ENCODE measurements at regions not wholly inside any gene's neighbourhood (a gene's known extent, or its start where the extent isn't known, plus 50 kb on each side); places are given as distances from the start of the nearest gene placed in this dataset.

- no peak for DNase-seq
- Histone ChIP-seq H3K23ac (ENCODE audit: insufficient read length, low read depth, low read length) (no peak overlapping the region), H3K27ac (ENCODE audit: insufficient read length, low read depth, low read length) (no peak overlapping the region), H3K9me3 (ENCODE audit: control insufficient read depth, low read depth, low read length) (no peaks in the 10 kb centered on the region), H4K91ac (ENCODE audit: insufficient read length, low read depth, low read length) (no peak overlapping the region), H2BK5ac (ENCODE audit: insufficient read length, low read length) (no peak overlapping the region), H2BK12ac (ENCODE audit: insufficient read length, low read depth, low read length) (no peak overlapping the region), H2BK20ac (ENCODE audit: low read depth, low read length, poor library complexity, severe bottlenecking) (no peak overlapping the region), H3K79me1 (ENCODE audit: insufficient read depth, low read depth, low read length, poor library complexity, severe bottlenecking) (no peaks in the 10 kb centered on the region), H2BK120ac (ENCODE audit: low read depth, low read length, poor library complexity, severe bottlenecking) (no peak overlapping the region), H3K4me2 (ENCODE audit: insufficient read depth, insufficient read length, low read length) (no peak overlapping the region), H2AFZ (ENCODE audit: low read length) (no peak overlapping the region), H3K79me2 (ENCODE audit: insufficient read depth, low read length) (no peaks in the 10 kb centered on the region), H3K18ac (ENCODE audit: insufficient read length, low read depth, low read length) (no peak overlapping the region), H4K20me1 (ENCODE audit: control insufficient read depth, insufficient read depth, insufficient read length) (no peaks in the 10 kb centered on the region), H3K9ac (ENCODE audit: extremely low read depth, insufficient read length, low read length) (no peak overlapping the region), H3K14ac (ENCODE audit: insufficient read depth, low read length) (no peak overlapping the region), H3K27me3 (ENCODE audit: insufficient read depth, low read length) (no peaks in the 10 kb centered on the region), H4K8ac (replicated peaks; ENCODE audit: insufficient read length, low read depth, low read length) (no peak overlapping the region), H3K23me2 (ENCODE audit: insufficient read length, low read depth, low read length, poor library complexity, severe bottlenecking) (no peaks in the 10 kb centered on the region), H3K56ac (ENCODE audit: insufficient read length, low read depth, low read length) (no peak overlapping the region), H2BK15ac (ENCODE audit: low read depth, low read length) (no peak overlapping the region), H3K4me1 (ENCODE audit: insufficient read depth, low read length) (peaks cover 2% of the 10 kb centered on the region; the same call in 1 of the 2 replicates), H3T11ph (ENCODE audit: low read length) (no peak overlapping the region), H4K5ac (ENCODE audit: insufficient read length, low read depth, low read length) (no peak overlapping the region), H2AK5ac (ENCODE audit: insufficient read length, low read length) (no peak overlapping the region), H3K4ac (ENCODE audit: low read depth, low read length) (no peak overlapping the region)
- H3K4me3 Mint-ChIP-seq = no peak overlapping the region
- WGBS (ENCODE audit: extremely low coverage, insufficient read length, low lambda C conversion rate) = no CpG with 5 or more reads among the region's 1 CpG
- H3K27ac Mint-ChIP-seq = no peak overlapping the region
- H3K36me3 Mint-ChIP-seq (ENCODE audit: insufficient read depth in 1 of 3, low read depth in 3 of 3) = peaks cover 0 to 8% (median 0%) of the 10 kb centered on the region in 3 experiments; a peak in 2 of 7 replicates
- H3K9me3 Mint-ChIP-seq = peaks cover 2 to 8% of the 10 kb centered on the region in 2 experiments; a peak in 3 of 5 replicates
- H3K27me3 Mint-ChIP-seq (ENCODE audit: low read depth) = no peaks in the 10 kb centered on the region
- H3K4me1 Mint-ChIP-seq = peaks cover 18 to 26% of the 10 kb centered on the region in 2 experiments
- TF ChIP-seq CTCF (conservative IDR thresholded peaks at IDR 0.05) = no peak
Observed at GRCh38 chr1:244762629-244763028, 72.8 kb upstream of the COX20 start.
